Spleen (tissue), 11 donors: ENCODE measurements at regions not wholly inside any gene's neighbourhood (a gene's known extent, or its start where the extent isn't known, plus 50 kb on each side); places are given as distances from the start of the nearest gene placed in this dataset.

Experiments used
- DNase-seq: peaks from one replicate; pipeline ENCODE4 v3.0.0-alpha.2; 2020
- H3K27ac ChIP-seq, 8 donors: fragments of 200-600 bp; sonication (generic) in 7 of 8; 1 replicate in 4 of 8; 2 replicates in 4 of 8; pipeline versions ENCODE4 v1.5.0 to v1.8.0; 2016 to 2021; ENCODE audit warnings: inconsistent platforms in 4 of 8, mild to moderate bottlenecking in 4 of 8, moderate library complexity in 1 of 8
- H3K27me3 ChIP-seq, 7 donors: fragments of 200-600 bp; sonication (generic) in 6 of 7; replicated peaks in 1 of 7; 1 replicate in 4 of 7; 2 replicates in 3 of 7; pipeline versions ENCODE4 v1.5.0 to v1.8.0; 2016 to 2021; ENCODE audit warnings: inconsistent platforms in 3 of 7, mild to moderate bottlenecking in 1 of 7
- H3K36me3 ChIP-seq, 6 donors: fragments of 200-600 bp; sonication (generic) in 5 of 6; 1 replicate in 4 of 6; 2 replicates in 2 of 6; pipeline versions ENCODE4 v1.5.0 to v1.8.0; 2016 to 2021; ENCODE audit warnings: inconsistent platforms in 2 of 6
- H3K4me1 ChIP-seq, 6 donors: fragments of 200-600 bp; sonication (generic) in 5 of 6; 1 replicate in 3 of 6; 2 replicates in 3 of 6; pipeline versions ENCODE4 v1.5.0 to v1.8.0; 2016 to 2021; ENCODE audit warnings: inconsistent platforms in 3 of 6
- H3K4me3 ChIP-seq, 8 donors: fragments of 200-600 bp; sonication (generic) in 7 of 8; 1 replicate in 4 of 8; 2 replicates in 4 of 8; pipeline versions ENCODE4 v1.5.0 to v1.8.0; 2016 to 2021; ENCODE audit warnings: inconsistent platforms in 4 of 8, mild to moderate bottlenecking in 4 of 8, moderate library complexity in 2 of 8
- H3K9me3 ChIP-seq, 8 donors: fragments of 200-600 bp; sonication (generic) in 7 of 8; 1 replicate in 4 of 8; 2 replicates in 4 of 8; pipeline versions ENCODE4 v1.5.0 to v1.8.0; 2016 to 2021; ENCODE audit warnings: inconsistent platforms in 4 of 8
- POLR2A ChIP-seq, 3 donors: fragments of 450-650 bp; IDR thresholded peaks; one replicate each; pipeline ENCODE4 v1.5.1; 2017; ENCODE audit warnings: antibody characterized with exemption in 3 of 3, mild to moderate bottlenecking in 1 of 3
- POLR2AphosphoS5 ChIP-seq, 3 donors: sonication (generic); formaldehyde crosslinking; IDR thresholded peaks; one replicate each; pipeline ENCODE4 v1.5.1; 2017; ENCODE audit warnings: antibody characterized with exemption in 3 of 3
- WGBS, 5 donors: extraction: QIAGEN DNeasy Blood & Tissue Kit in 3 of 5; methylation state at CpG; one replicate each; pipeline versions ENCODE4 v1.1.5 to v1.1.7; 2013 to 2018; 5-methylcytosine and 5-hydroxymethylcytosine counted together
- intact Hi-C: fragments of 100-400 bp; cut with DNase I; formaldehyde crosslinking; loops from one replicate; pipeline ENCODE4 v1.15.0; 2023; ENCODE audit warnings: low total_unique reads
- TF ChIP-seq, protein P1 (sequence below), 11 experiments: fragments of 200-600 bp in 7 of 11; fragments of 450-650 bp in 4 of 11; sonication (generic) in 4 of 11; IDR thresholded peaks in 8 of 11; conservative IDR thresholded peaks in 3 of 11; 1 replicate in 7 of 11; 2 replicates in 4 of 11; pipeline versions ENCODE4 v1.4.0 to v1.8.0; 2016 to 2021; ENCODE audit warnings: antibody characterized with exemption in 11 of 11, inconsistent platforms in 4 of 11, mild to moderate bottlenecking in 1 of 11
- donor health status: healthy with polysubstance abuse.
- donor health status: DM: no; HTN: no; CAD: no; lungs with moderate emphysema.
- donor health status: DM: no; HTN: no; CAD: no.
- donor health status: Bipolar disorder and iron deficiency.
- donor health status: healthy.
- donor health status: DM: no; HTN: no; CAD: no.
- donor health status: DM: yes; HTN: yes; CAD: no.

GRCh38 chr5:106910486-106910885, 760.3 kb downstream of the EFNA5 start:
- intact Hi-C loops: no loop called here
- no peaks in the 10 kb centered on the region for H3K4me1 ChIP-seq
- 85 to 94% (median 90%) methylated on average over 3 of the region's 3 CpGs for WGBS, 5 donors
- no peaks in the 10 kb centered on the region for H3K27me3 ChIP-seq
- no peaks in the 10 kb centered on the region for H3K36me3 ChIP-seq
- H3K27ac ChIP-seq: no peak overlapping the region
- no peak for TF ChIP-seq POLR2AphosphoS5 (IDR thresholded peaks at IDR 0.05)
- no peak for TF ChIP-seq POLR2A (IDR thresholded peaks at IDR 0.05)
- TF ChIP-seq, protein P1, sequence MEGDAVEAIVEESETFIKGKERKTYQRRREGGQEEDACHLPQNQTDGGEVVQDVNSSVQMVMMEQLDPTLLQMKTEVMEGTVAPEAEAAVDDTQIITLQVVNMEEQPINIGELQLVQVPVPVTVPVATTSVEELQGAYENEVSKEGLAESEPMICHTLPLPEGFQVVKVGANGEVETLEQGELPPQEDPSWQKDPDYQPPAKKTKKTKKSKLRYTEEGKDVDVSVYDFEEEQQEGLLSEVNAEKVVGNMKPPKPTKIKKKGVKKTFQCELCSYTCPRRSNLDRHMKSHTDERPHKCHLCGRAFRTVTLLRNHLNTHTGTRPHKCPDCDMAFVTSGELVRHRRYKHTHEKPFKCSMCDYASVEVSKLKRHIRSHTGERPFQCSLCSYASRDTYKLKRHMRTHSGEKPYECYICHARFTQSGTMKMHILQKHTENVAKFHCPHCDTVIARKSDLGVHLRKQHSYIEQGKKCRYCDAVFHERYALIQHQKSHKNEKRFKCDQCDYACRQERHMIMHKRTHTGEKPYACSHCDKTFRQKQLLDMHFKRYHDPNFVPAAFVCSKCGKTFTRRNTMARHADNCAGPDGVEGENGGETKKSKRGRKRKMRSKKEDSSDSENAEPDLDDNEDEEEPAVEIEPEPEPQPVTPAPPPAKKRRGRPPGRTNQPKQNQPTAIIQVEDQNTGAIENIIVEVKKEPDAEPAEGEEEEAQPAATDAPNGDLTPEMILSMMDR (IDR thresholded peaks at IDR 0.05 in 8 of 11, conservative IDR thresholded peaks at IDR 0.05 in 3 of 11): no peak
- no peak overlapping the region for H3K4me3 ChIP-seq
- no peaks in the 10 kb centered on the region for H3K9me3 ChIP-seq
- no peak for DNase-seq

DNA sequence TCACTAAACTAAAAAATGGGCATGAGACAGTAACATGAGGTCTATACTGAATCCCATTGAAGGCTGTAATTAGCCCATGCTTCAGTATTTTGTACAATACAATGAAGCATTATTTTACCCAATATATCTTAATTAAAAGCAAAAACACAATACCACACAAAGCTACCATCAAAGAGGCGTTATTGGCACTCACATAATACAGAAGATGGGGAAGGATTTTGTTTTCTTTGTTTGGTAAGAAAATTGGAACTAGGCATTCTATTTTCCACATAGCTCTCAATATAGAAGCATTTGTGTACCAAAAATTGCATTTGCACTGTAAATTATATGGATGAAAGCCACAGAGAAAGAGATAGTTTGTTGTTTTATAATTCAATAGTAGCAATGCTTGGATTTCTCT, 761.0 kb downstream of the EFNA5 start:
- Histone ChIP-seq H3K9me3 (no peaks in the 10 kb centered on the region), H3K4me1 (no peaks in the 10 kb centered on the region), H3K27ac (no peak overlapping the region), H3K4me3 (no peak overlapping the region), H3K27me3 (no peaks in the 10 kb centered on the region), H3K36me3 (no peaks in the 10 kb centered on the region)
- no peak for TF ChIP-seq POLR2A (IDR thresholded peaks at IDR 0.05)
- TF ChIP-seq, protein P1 (IDR thresholded peaks at IDR 0.05 in 8 of 11, conservative IDR thresholded peaks at IDR 0.05 in 3 of 11): no peak
- no peak for TF ChIP-seq POLR2AphosphoS5 (IDR thresholded peaks at IDR 0.05)
- no peak for DNase-seq
- WGBS, 5 donors: 69 to 94% (median 83%) methylated on average over 1 of the region's 1 CpG
- intact Hi-C loops: no loop called here

DNA sequence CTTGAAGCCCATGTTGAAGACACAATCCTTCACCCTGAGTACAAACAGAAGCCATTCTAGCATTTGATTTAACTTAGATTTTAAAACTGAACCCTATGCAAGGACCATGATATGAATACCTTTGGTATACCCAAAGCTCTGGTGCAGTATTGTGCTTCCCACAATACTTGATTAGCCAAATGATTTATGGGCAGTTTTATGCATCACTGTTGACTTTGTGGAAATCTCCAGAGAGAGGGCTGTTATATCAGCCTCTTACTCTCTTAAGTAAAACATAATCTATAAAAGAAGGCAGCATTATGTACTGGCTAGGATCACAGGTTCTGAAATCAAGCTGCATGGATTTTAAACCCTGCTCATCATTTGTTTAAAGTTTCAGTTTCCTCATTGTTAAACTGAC, 762.8 kb downstream of the EFNA5 start:
- H3K4me3 ChIP-seq: no peak overlapping the region
- H3K27me3 ChIP-seq: no peaks in the 10 kb centered on the region
- DNase-seq: no peak
- no peaks in the 10 kb centered on the region for H3K9me3 ChIP-seq
- no peaks in the 10 kb centered on the region for H3K36me3 ChIP-seq
- intact Hi-C loops: no loop called here
- no peaks in the 10 kb centered on the region for H3K4me1 ChIP-seq
- TF ChIP-seq POLR2A (IDR thresholded peaks at IDR 0.05) (no peak), POLR2AphosphoS5 (IDR thresholded peaks at IDR 0.05) (no peak)
- TF ChIP-seq, protein P1 (IDR thresholded peaks at IDR 0.05 in 8 of 11, conservative IDR thresholded peaks at IDR 0.05 in 3 of 11): no peak
- no peak overlapping the region for H3K27ac ChIP-seq

DNA sequence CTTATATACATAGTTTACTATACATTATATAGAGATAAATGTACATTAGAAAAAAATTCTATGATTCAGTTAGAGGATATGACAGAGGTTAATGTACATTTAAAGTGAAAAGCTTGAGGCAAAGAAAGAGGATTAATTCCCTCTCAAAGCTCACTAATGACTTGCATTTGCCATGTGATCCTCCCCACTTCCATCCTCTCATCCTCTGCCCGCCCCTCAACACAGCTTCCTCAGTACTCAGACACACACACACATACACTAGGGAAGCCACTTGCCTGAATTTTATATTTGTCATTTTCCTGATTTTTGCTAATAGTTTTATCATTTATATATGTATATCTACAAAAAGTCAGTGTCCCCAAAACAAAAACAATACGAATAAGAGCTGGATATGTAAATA, 764.5 kb downstream of the EFNA5 start:
- no peak overlapping the region for H3K27ac ChIP-seq
- H3K4me1 ChIP-seq: no peaks in the 10 kb centered on the region
- no peak overlapping the region for H3K4me3 ChIP-seq
- intact Hi-C loops: no loop called here
- TF ChIP-seq POLR2A (IDR thresholded peaks at IDR 0.05) (no peak), POLR2AphosphoS5 (IDR thresholded peaks at IDR 0.05) (no peak)
- TF ChIP-seq, protein P1 (IDR thresholded peaks at IDR 0.05 in 8 of 11, conservative IDR thresholded peaks at IDR 0.05 in 3 of 11): no peak
- no peaks in the 10 kb centered on the region for H3K27me3 ChIP-seq
- 75 to 79% (median 78%) methylated on average over 2 of the region's 2 CpGs for WGBS, 5 donors
- DNase-seq: no peak
- no peaks in the 10 kb centered on the region for H3K36me3 ChIP-seq
- H3K9me3 ChIP-seq: no peaks in the 10 kb centered on the region
